ENCODE measurements at regions not wholly inside any gene's neighbourhood (a gene's known extent, or its start where the extent isn't known, plus 50 kb on each side); places are given as distances from the start of the nearest gene placed in this dataset.

DNA sequence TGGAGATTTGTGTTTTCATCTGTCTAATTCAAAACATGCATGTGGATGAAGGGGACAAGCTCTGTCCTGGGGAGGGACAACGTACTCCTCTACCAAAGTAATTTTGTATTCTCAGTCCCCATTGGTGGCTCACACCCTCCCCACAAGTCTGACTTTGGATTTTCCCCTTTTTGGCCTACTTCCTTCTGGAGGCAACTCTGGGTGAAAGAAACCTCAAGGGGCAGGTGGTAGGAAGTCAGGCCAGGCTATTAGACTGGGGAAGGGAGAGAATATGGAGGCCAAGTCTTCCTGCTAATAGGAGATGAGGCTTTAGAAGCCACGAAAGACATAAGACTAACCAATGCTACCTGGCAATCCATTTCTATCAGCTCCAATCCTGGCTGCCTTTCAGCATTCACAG lies 124.9 kb upstream of the RASGRP1 start:
- TF ChIP-seq GATA2 (IDR thresholded peaks at IDR 0.05; ENCODE audit: low read depth, low read length) (no peak), GATA3 (IDR thresholded peaks at IDR 0.05; ENCODE audit: low read depth, low read length) (no peak)

- TF ChIP-seq GATA2 (IDR thresholded peaks at IDR 0.05; ENCODE audit: low read depth, low read length) (no peak), GATA3 (IDR thresholded peaks at IDR 0.05; ENCODE audit: low read depth, low read length) (no peak)
Observed at GRCh38 chr15:38690216-38690615, 125.6 kb upstream of the RASGRP1 start.

GRCh38 chr15:38690719-38691332 lies 126.2 kb upstream of the RASGRP1 start:
- TF ChIP-seq GATA3 (IDR thresholded peaks at IDR 0.05; ENCODE audit: low read depth, low read length): no peak
- TF ChIP-seq GATA2 (IDR thresholded peaks at IDR 0.05; ENCODE audit: low read depth, low read length): no peak

DNA sequence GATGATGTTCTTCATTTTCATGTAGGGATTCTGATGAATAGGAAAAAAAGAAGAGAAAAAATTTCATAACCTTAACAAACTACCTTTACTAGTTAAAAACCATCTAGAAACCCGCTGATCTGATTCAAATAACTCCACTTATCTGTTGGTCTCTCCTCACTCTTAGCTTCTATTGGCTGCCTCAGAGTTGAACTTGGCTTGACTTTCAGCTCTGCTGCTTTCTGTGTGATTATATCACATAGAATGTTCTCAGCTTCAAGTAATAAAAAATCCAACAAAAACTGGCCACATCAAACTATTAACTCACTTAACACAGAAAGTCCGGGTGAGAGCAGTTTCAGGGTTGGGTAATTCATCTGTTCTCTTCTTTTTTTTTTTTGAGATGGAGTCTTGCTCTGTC lies 126.8 kb upstream of the RASGRP1 start:
- TF ChIP-seq GATA2 (IDR thresholded peaks at IDR 0.05; ENCODE audit: low read depth, low read length) (no peak), GATA3 (IDR thresholded peaks at IDR 0.05; ENCODE audit: low read depth, low read length) (no peak)

DNA sequence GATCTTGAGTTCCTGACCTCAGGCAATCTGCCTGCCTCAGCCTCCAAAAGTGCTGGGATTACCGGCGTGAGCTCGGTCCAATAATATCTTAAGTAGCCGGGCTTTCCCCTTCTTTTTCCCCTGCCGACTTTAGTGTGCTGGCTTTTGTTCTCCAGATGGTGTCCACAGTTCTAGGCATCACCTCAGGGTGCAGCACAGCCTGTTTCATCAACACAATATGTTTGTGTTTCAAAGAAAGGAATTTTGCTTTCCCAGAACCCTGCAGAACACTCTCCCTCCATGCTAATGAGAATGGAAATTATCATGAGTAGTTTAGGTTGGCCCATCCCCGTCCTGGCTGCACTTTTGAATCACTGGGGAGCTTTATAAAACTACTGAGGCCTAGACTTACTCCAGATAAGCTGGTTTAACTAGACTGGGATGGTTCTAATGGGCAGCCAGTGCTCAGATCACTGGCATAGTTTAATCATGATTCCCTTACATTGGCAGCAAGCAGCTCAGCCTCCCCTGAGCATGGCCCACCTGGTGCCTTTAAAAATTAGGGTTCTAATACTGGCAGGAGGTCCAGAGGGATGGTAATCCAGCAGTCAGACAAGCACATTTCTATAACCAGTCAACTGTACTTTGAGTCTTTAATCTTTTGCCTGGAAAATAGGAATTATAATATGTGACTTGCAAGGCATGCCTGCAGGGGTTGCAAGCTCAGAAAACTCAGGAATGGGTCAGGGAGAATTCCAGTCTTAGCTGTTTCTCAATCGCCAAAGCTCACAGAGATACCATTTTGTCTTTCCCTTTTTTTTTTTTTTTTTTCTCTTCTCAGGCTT lies 127.6 kb upstream of the RASGRP1 start:
- TF ChIP-seq GATA3 (IDR thresholded peaks at IDR 0.05; ENCODE audit: low read depth, low read length) (no peak), GATA2 (IDR thresholded peaks at IDR 0.05; ENCODE audit: low read depth, low read length) (no peak)

- TF ChIP-seq GATA3 (IDR thresholded peaks at IDR 0.05; ENCODE audit: low read depth, low read length) (no peak), GATA2 (IDR thresholded peaks at IDR 0.05; ENCODE audit: low read depth, low read length) (no peak)
Observed at GRCh38 chr15:38692789-38693062, 128.1 kb upstream of the RASGRP1 start.

DNA sequence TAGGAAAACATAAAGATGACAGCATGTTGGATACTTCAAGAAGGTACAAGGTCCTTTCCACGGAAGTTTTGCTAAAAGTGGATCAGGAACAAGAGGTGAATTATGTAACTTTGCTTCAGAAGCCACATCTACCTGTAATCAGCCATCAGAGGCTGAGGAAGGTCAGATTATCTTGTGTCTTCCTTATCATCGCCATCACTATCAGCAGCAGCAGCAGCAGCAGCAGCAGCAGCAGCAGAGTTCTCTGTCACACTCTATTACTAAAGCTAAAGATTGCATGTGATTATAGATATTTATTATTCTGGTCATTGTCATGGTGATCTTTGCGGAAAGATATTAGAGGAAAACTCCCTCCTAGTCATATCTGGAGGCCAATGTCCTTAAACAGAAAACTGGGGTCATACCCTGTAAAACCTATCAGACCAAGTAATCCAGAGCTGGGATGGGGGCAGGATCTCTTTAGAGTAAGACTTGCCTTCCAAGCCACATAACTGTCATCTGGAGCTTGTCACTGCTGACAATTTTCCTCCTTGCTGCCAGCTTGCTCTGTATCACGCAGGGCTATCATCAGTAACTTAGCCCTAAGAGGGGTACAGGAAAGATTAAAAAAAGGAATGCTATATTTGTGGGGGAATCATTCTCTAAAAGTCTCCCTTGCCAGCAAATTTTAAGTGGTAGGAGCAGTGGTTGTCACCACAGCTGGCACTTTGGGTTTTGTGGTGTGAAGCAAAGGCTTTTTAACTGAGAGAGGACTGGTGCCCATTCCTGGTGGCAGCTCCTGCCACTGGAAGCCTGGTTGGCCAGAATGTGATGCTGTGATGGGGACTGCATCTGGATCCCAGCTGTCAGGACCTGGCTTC lies 130.9 kb upstream of the RASGRP1 start:
- TF ChIP-seq GATA2 (IDR thresholded peaks at IDR 0.05; ENCODE audit: low read depth, low read length) (peak; percentile 93), GATA3 (IDR thresholded peaks at IDR 0.05; ENCODE audit: low read depth, low read length) (peak; percentile 76)

DNA sequence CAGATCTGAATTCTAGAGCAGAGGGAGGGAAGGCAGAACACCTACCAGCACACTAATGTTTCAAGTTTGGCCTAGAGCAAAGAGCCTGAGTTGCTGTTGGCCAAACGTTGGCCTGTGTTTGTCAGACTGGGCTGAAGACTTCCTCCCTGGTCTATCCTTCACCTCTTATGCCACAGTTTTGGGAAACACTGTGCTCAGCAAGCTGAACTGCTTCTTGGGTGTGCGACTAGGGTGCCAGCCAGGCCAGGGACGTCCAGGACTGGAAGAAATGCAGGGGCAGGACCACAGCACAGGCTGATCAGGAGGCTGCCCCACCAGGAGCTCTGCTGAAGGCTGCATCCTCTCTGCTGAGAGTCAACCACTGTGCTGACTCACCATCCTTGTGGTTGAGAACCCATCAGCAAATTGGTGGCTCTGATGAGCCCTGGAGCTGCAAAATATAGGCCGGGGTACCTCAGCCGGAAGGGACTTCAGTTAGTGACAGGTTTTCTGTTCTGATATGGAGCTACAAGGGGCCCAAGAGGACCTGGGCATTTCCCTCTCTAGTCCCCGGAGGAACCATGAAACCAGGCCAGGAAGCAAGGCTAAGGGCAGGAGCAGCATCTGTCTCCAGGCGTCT lies 131.6 kb upstream of the RASGRP1 start:
- TF ChIP-seq GATA3 (IDR thresholded peaks at IDR 0.05; ENCODE audit: low read depth, low read length) (no peak), GATA2 (IDR thresholded peaks at IDR 0.05; ENCODE audit: low read depth, low read length) (no peak)

DNA sequence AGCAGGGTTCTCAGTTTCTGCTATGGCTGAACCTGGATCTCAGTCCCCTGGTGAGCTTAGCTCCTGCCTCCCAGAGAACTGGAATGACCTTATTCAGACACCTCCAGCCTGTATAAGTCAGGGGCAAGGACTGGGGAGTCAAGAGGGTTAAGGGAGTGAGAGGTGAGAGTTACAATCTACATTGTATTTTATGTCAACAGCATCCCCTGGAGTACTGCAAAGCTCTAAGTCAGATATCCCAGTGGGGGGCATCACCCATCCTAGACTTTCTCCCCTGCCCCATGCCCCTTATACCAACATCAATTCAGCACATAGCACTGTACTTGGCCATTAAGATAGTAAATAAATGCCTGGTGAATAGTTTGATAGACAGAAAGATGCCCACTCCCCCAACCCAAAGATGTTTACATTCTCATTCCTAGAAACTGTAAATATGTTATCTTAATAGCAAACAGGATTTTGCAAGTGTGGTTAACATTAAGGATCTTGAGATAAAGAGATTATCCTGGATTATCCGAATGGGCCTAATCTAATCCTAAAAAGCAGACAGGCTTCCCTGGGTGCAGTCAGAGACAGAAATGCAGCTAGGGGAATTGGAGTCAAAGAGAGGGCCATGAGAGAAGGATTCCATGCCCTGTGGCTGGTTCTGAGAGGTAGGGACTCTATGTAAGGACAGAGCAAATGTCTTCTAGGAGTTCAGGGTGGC lies 132.3 kb upstream of the RASGRP1 start:
- TF ChIP-seq GATA2 (IDR thresholded peaks at IDR 0.05; ENCODE audit: low read depth, low read length) (no peak), GATA3 (IDR thresholded peaks at IDR 0.05; ENCODE audit: low read depth, low read length) (no peak)

DNA sequence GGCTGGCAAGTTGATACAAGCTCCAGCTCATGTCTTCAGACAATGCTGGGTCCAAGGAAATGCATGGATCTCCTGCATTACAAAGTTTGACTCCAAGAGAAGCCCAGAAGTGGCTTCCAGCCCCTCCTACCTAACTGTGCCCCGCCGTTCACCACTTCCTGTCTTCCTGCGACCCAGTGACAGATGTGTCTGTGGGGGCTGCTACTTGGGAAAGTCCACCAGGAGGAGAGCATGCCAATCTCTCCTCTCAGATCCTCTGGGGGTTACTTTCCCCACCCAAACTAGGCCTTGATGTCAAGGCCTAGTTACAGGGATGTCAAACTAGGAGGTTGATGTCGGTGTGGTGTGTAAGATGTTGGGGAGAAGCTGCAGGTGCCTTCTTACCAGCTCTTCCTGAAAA lies 133.6 kb upstream of the RASGRP1 start:
- TF ChIP-seq GATA2 (IDR thresholded peaks at IDR 0.05; ENCODE audit: low read depth, low read length): no peak
- no peak for TF ChIP-seq GATA3 (IDR thresholded peaks at IDR 0.05; ENCODE audit: low read depth, low read length)

DNA sequence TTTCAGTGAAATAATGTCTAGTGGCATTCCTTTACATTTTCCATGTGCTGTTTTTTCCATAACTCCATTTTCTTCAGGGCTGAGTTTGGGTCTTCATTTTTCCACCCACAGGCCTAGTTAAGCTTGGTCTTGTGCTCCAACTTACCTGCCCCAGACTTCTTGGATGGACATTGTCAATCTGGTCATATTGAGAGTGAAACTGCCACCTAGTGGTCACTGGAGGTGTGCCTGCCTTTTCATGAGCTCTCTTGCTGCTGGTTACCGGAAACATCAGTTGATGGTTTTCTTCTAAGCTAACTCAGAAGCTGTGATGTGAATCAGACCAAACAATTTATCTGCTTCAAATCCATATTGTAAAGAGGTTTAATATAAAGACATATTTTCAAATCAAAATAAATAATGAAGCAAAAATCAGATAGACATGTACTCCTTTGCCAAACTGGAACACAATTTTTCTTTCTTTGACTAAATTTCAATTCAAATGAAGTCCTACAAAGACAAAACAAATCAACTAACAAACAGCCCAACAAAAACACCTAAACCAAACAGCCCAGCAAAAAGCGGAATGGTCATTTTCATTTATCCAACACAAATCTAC lies 135.1 kb upstream of the RASGRP1 start:
- TF ChIP-seq GATA3 (IDR thresholded peaks at IDR 0.05; ENCODE audit: low read depth, low read length): no peak
- no peak for TF ChIP-seq GATA2 (IDR thresholded peaks at IDR 0.05; ENCODE audit: low read depth, low read length)

- TF ChIP-seq GATA3 (IDR thresholded peaks at IDR 0.05; ENCODE audit: low read depth, low read length): no peak
- TF ChIP-seq GATA2 (IDR thresholded peaks at IDR 0.05; ENCODE audit: low read depth, low read length): no peak
Observed at GRCh38 chr15:38701149-38701548, 136.5 kb upstream of the RASGRP1 start.

- TF ChIP-seq GATA3 (IDR thresholded peaks at IDR 0.05; ENCODE audit: low read depth, low read length): peak; percentile 87
- peak; percentile 94 for TF ChIP-seq GATA2 (IDR thresholded peaks at IDR 0.05; ENCODE audit: low read depth, low read length)
Observed at GRCh38 chr15:38702178-38702912, 137.7 kb upstream of the RASGRP1 start.

All from SH-SY5Y (cell line).